Peyer's patch (tissue), 4 donors: ENCODE measurements at regions not wholly inside any gene's neighbourhood (a gene's known extent, or its start where the extent isn't known, plus 50 kb on each side); places are given as distances from the start of the nearest gene placed in this dataset.

Experiments
- CTCF ChIP-seq, 6 experiments: fragments of 450-650 bp in 4 of 6; fragments of 200-600 bp in 2 of 6; sonication (generic) in 1 of 6; IDR thresholded peaks; one replicate each; pipeline ENCODE4 v1.5.1; 2017 to 2019; ENCODE audit warnings: antibody characterized with exemption in 6 of 6, mild to moderate bottlenecking in 3 of 6, moderate library complexity in 1 of 6
- POLR2A ChIP-seq, 2 donors: fragments of 450-650 bp; IDR thresholded peaks; one replicate each; pipeline ENCODE4 v1.5.1; 2017; ENCODE audit warnings: antibody characterized with exemption in 2 of 2, mild to moderate bottlenecking in 2 of 2, moderate library complexity in 2 of 2

GRCh38 chr3:28646435-28646834, 297.8 kb upstream of the AZI2 start:
- TF ChIP-seq CTCF (IDR thresholded peaks at IDR 0.05) (no peak), POLR2A (IDR thresholded peaks at IDR 0.05) (no peak)
